KMS-11 (cell line): ENCODE measurements at regions not wholly inside any gene's neighbourhood (a gene's known extent, or its start where the extent isn't known, plus 50 kb on each side); places are given as distances from the start of the nearest gene placed in this dataset.

Source experiments
- H2AFZ ChIP-seq: fragments of 200-600 bp; sonication (generic); 2 replicates; pipeline ENCODE4 v1.6.1; 2016; ENCODE audit warnings: antibody characterized with exemption, mixed run types, low read depth
- H3K27ac ChIP-seq: fragments of 200-600 bp; sonication (generic); 2 replicates; pipeline ENCODE4 v1.6.1; 2016; ENCODE audit warnings: mild to moderate bottlenecking, mixed run types
- H3K27me3 ChIP-seq: fragments of 200-600 bp; sonication (generic); 2 replicates; pipeline ENCODE4 v1.6.1; 2017; ENCODE audit warnings: mild to moderate bottlenecking, low read depth, mixed run types, moderate library complexity; ENCODE audit not compliant: insufficient read depth
- H3K36me3 ChIP-seq: fragments of 200-600 bp; sonication (generic); 2 replicates; pipeline ENCODE4 v1.6.1; 2017; ENCODE audit warnings: mild to moderate bottlenecking, mixed run types; ENCODE audit not compliant: insufficient read depth
- H3K4me1 ChIP-seq: fragments of 200-600 bp; sonication (generic); 2 replicates; pipeline ENCODE4 v1.6.1; 2016; ENCODE audit warnings: mild to moderate bottlenecking, low read depth, mixed run types; ENCODE audit not compliant: poor library complexity, severe bottlenecking
- H3K4me2 ChIP-seq: fragments of 200-600 bp; sonication (generic); 2 replicates; pipeline ENCODE4 v1.7.0; 2016; ENCODE audit warnings: mild to moderate bottlenecking, mixed run types
- H3K4me3 ChIP-seq: fragments of 200-600 bp; sonication (generic); IDR thresholded peaks from 2 replicates; pipeline ENCODE4 v1.6.1; 2017; ENCODE audit warnings: low read depth, low read length, mixed read lengths; ENCODE audit not compliant: insufficient read depth
- H3K79me2 ChIP-seq: fragments of 200-600 bp; sonication (generic); 2 replicates; pipeline ENCODE4 v1.6.1; 2016; ENCODE audit warnings: low read depth, mixed run types; ENCODE audit not compliant: insufficient read depth
- H3K9ac ChIP-seq: fragments of 200-600 bp; sonication (generic); 2 replicates; pipeline ENCODE4 v1.6.1; 2016; ENCODE audit warnings: mild to moderate bottlenecking, mixed run types
- H4K20me1 ChIP-seq: fragments of 200-600 bp; sonication (generic); 2 replicates; pipeline ENCODE4 v1.6.1; 2016; ENCODE audit warnings: mild to moderate bottlenecking, mixed run types; ENCODE audit not compliant: insufficient read depth
- CTCF ChIP-seq: fragments of 200-600 bp; sonication (generic); conservative IDR thresholded peaks from 2 replicates; pipeline ENCODE4 v1.6.1; 2017; ENCODE audit warnings: low read depth, mild to moderate bottlenecking, antibody characterized with exemption, low read length, moderate library complexity, mixed read lengths

- Histone ChIP-seq H3K27me3 (no peaks in the 10 kb centered on the region), H3K36me3 (no peaks in the 10 kb centered on the region), H3K4me3 (no peak overlapping the region), H3K4me2 (no peak overlapping the region), H4K20me1 (no peaks in the 10 kb centered on the region), H3K9ac (no peak overlapping the region), H2AFZ (no peak overlapping the region), H3K79me2 (no peaks in the 10 kb centered on the region), H3K4me1 (peaks cover 28% of the 10 kb centered on the region), H3K27ac (no peak overlapping the region)
- no peak for TF ChIP-seq CTCF
Measured at GRCh38 chr5:173735691-173736090, 119.2 kb upstream of the BOD1 start.

- Histone ChIP-seq H3K4me1 (peaks cover 34% of the 10 kb centered on the region), H3K4me2 (no peak overlapping the region), H3K9ac (no peak overlapping the region), H3K27ac (no peak overlapping the region), H4K20me1 (no peaks in the 10 kb centered on the region), H3K36me3 (no peaks in the 10 kb centered on the region), H3K79me2 (no peaks in the 10 kb centered on the region), H2AFZ (no peak overlapping the region), H3K4me3 (no peak overlapping the region), H3K27me3 (no peaks in the 10 kb centered on the region)
- no peak for TF ChIP-seq CTCF
Measured at GRCh38 chr5:173736374-173736773, 119.9 kb upstream of the BOD1 start.

- no peaks in the 10 kb centered on the region for H3K36me3 ChIP-seq
- no peak overlapping the region for H3K27ac ChIP-seq
- H4K20me1 ChIP-seq = no peaks in the 10 kb centered on the region
- H2AFZ ChIP-seq = no peak overlapping the region
- no peak overlapping the region for H3K4me3 ChIP-seq
- no peak overlapping the region for H3K9ac ChIP-seq
- no peaks in the 10 kb centered on the region for H3K79me2 ChIP-seq
- no peak for TF ChIP-seq CTCF
- no peak overlapping the region for H3K4me2 ChIP-seq
- peaks cover 38% of the 10 kb centered on the region for H3K4me1 ChIP-seq
- H3K27me3 ChIP-seq = no peaks in the 10 kb centered on the region
Measured at GRCh38 chr5:173736923-173737412, 120.5 kb upstream of the BOD1 start.

GRCh38 chr5:173739741-173740140 is 123.3 kb upstream of the BOD1 start:
- no peaks in the 10 kb centered on the region for H3K36me3 ChIP-seq
- no peak overlapping the region for H3K27ac ChIP-seq
- H2AFZ ChIP-seq = no peak overlapping the region
- H3K4me3 ChIP-seq = no peak overlapping the region
- H3K4me2 ChIP-seq = no peak overlapping the region
- H3K4me1 ChIP-seq = peaks cover 66% of the 10 kb centered on the region
- H3K79me2 ChIP-seq = no peaks in the 10 kb centered on the region
- no peaks in the 10 kb centered on the region for H3K27me3 ChIP-seq
- no peaks in the 10 kb centered on the region for H4K20me1 ChIP-seq
- no peak for TF ChIP-seq CTCF
- no peak overlapping the region for H3K9ac ChIP-seq
